HG03280 (cell line): ENCODE measurements at regions not wholly inside any gene's neighbourhood (a gene's known extent, or its start where the extent isn't known, plus 50 kb on each side); places are given as distances from the start of the nearest gene placed in this dataset.

Experiments used
- ATAC-seq: cut with Tn5 transposase; IDR thresholded peaks from one replicate; pipeline ENCODE4 v1.9.1; 2021; ENCODE audit warnings: mild to moderate bottlenecking, moderate library complexity; ENCODE audit not compliant: unreplicated experiment

DNA sequence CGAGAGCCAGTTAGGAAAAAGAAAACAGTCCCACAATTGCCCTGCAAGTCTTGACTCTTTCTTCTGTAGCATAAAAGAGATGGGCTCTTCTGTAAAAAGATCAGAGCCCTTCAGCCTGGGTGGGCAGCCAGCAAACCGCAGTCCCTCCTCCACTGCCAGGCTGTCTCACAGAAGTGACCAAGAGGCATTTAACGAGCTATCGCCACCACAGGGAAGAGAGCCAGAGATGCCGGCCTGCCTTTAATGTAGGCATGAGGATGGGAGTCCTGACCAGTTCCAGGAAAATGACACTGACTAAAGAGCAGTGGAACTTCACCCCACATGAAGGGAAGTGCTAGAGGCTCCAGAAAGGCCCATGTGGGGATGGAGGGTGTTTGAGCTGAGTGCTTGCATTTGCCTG, 264.6 kb downstream of the NDUFS4 start:
- no peak for ATAC-seq

DNA sequence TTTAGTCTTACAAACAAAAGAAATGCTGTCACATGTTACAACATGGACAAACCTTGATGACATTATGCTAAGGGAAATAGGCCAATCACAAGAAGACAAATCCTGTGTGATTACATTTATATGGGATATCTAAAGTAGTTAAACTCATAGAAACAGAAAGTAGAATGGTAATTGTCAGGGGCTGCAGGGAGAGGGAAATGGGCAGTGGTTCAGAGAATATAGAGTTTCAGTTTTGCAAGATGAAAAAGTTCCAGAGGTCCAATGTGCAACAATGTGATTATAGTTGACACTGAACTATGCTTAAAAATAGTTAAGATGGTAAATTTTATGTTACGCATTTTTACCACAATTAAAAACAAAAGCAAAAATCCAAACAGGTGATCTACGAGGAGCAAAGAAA, 265.5 kb downstream of the NDUFS4 start:
- ATAC-seq: no peak

DNA sequence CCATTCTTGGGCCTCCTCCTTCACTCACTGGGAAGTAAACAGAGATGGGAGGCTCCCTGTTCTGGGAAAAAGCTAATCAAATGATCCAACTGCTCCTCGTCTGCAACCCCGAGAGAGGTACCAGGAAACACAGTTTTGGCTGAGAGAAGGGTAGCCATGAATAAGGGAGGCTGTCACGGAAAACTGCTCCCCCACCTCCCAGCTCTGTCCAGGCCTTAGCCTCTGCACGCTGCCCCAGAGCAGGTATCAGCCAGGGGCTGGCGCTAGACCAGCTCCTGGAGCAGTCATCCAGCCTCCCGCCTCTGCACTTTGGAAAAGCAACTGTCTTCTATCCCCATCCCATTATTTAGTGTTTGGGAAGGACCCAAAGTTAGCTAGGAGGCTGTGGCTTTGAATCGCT, 266.1 kb downstream of the NDUFS4 start:
- ATAC-seq: no peak

DNA sequence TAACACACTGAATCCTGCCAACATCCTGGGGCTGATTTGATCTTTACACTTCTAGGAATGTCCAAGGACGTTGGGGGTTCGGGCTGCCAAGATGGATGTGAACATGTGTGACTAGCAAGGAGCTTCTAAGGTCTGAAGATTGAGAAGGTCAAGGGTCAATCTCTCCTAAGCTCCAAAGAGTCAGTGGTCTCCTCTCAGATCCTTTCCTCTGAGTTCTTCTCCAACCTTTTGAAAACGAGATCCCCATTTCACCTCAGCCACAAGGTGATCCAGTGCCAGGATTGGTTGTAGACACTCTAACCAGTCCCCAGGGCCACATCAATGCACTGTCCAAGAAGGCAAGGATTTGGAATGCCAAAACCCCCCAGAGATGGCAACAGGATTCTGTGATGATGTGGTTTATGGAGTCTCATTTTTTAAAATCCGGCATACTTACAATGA, 266.8 kb downstream of the NDUFS4 start:
- ATAC-seq: no peak

DNA sequence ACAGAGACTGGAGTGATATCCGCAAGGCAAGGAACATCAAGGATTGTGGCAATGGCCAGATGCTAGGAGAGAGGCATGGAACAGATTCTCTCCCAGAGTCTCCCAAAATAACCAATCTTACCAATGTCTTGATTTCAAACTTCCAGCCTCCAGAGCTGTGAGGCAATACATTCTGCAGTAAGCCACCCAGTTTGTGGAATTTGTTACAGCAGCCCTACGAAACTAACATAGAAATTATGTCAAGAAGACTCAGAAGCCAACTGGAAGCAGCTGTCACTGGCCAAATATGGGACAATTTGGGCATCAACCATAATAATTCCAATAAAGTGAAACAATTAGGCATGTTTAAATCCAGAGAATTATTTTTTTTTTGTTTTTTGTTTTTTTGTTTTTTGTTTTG, 271.1 kb downstream of the NDUFS4 start:
- no peak for ATAC-seq
